K562 (cell line): ENCODE measurements at regions not wholly inside any gene's neighbourhood (a gene's known extent, or its start where the extent isn't known, plus 50 kb on each side); places are given as distances from the start of the nearest gene placed in this dataset.

Experiments
- ATAC-seq: fragments of 200-7000 bp; cut with Tn5 transposase; 3 replicates; pipeline ENCODE4 v1.9.1; 2020; ENCODE audit warnings: moderate library complexity
- BruUV-seq: library from RNA; stranded (reverse); fragments of 400-500 nt; replicated peaks from 2 replicates; lab custom pipeline; 2021; lab: Mats Ljungman, UMichigan
- CTCF ChIA-PET: fragments of 300-600 bp; formaldehyde crosslinking; extraction: SDS; loops from one replicate; lab custom pipeline; 2021; ENCODE audit warnings: low intra/inter-chr PET ratio; lab: Yijun Ruan, JAX
- POLR2A ChIA-PET: fragments of 300-600, 350-650 bp; sonication (Branson Sonifier 250); formaldehyde crosslinking; extraction: SDS; loops from one replicate; lab custom pipeline; 2021; ENCODE audit warnings: antibody characterized with exemption, inconsistent platforms; lab: Yijun Ruan, JAX
- DNase-seq, 4 experiments: peaks; one replicate each; pipeline versions ENCODE4 v3.0.0 to v3.0.0-alpha.2; 2011 to 2018; ENCODE audit warnings: low spot score in 3 of 4, mixed read lengths in 3 of 4; ENCODE audit errors: extremely low read depth in 1 of 4
- FAIRE-seq: peaks from 2 replicates; lab custom pipeline; 2011; peaks lifted over from hg19 to GRCh38; lab: Jason Lieb, UNC
- H2AFZ ChIP-seq: 2 replicates; pipeline ENCODE4 v1.6.0; 2011; ENCODE audit warnings: low read depth, low read length, control low read depth, inconsistent platforms
- H3K27ac ChIP-seq: fragments of 200-600 bp; 3 replicates; pipeline ENCODE4 v1.8.0; 2011; ENCODE audit warnings: low read depth, mild to moderate bottlenecking, control low read depth, inconsistent platforms, low read length, moderate library complexity, mixed read lengths; ENCODE audit errors: extremely low read depth
- H3K27me3 ChIP-seq, 2 experiments: fragments of 300-600 bp in 1 of 2; 2 replicates in 1 of 2; 3 replicates in 1 of 2; pipeline versions ENCODE4 v1.6.0 to v1.8.0; 2011; ENCODE audit warnings: inconsistent platforms in 2 of 2, low read length in 2 of 2, mild to moderate bottlenecking in 1 of 2, mixed read lengths in 1 of 2, moderate library complexity in 1 of 2; ENCODE audit not compliant: control insufficient read depth in 2 of 2, insufficient read depth in 2 of 2
- H3K36me3 ChIP-seq: fragments of 300-600 bp; 3 replicates; pipeline ENCODE4 v1.8.0; 2011; ENCODE audit warnings: mild to moderate bottlenecking, low read length, inconsistent platforms; ENCODE audit not compliant: control insufficient read depth, insufficient read depth
- H3K4me1 ChIP-seq, 2 experiments: fragments of 200-600 bp in 1 of 2; replicated peaks in 1 of 2; 2 replicates in 1 of 2; 3 replicates in 1 of 2; pipeline versions ENCODE4 v1.5.1 to v1.8.0; 2011; ENCODE audit warnings: inconsistent platforms in 2 of 2, low read length in 2 of 2, mild to moderate bottlenecking in 1 of 2, mixed read lengths in 1 of 2, moderate library complexity in 1 of 2; ENCODE audit not compliant: control insufficient read depth in 2 of 2, insufficient read depth in 2 of 2
- H3K4me2 ChIP-seq: 2 replicates; pipeline ENCODE4 v1.6.1; 2011; ENCODE audit warnings: low read length, control low read depth, inconsistent platforms, mixed read lengths; ENCODE audit not compliant: insufficient read depth
- H3K4me3 ChIP-seq: fragments of 200-600 bp; sonication (generic), shearing (Covaris generic); 2 replicates; pipeline ENCODE4 v1.5.1; 2016; ENCODE audit warnings: control low read depth, inconsistent platforms
- H3K79me2 ChIP-seq: fragments of 200-600 bp; 3 replicates; pipeline ENCODE4 v1.8.0; 2011; ENCODE audit warnings: low read length, inconsistent platforms; ENCODE audit not compliant: control insufficient read depth, insufficient read depth
- H3K9ac ChIP-seq, 2 experiments: 2 replicates each; pipeline versions ENCODE4 v1.6.0 to v1.6.1; 2011; ENCODE audit warnings: low read depth in 2 of 2, low read length in 2 of 2, control low read depth in 1 of 2, inconsistent platforms in 1 of 2, mild to moderate bottlenecking in 1 of 2, mixed read lengths in 1 of 2; ENCODE audit not compliant: insufficient read depth in 1 of 2
- H3K9me1 ChIP-seq: one replicate; pipeline ENCODE4 v1.6.0; 2011; ENCODE audit warnings: inconsistent platforms, mild to moderate bottlenecking, low read length, moderate library complexity; ENCODE audit not compliant: control insufficient read depth, insufficient read depth
- H3K9me3 ChIP-seq: replicated peaks from 2 replicates; pipeline ENCODE4 v1.5.1; 2011; ENCODE audit warnings: low read depth, low read length, inconsistent platforms; ENCODE audit not compliant: control insufficient read depth, insufficient read depth
- H4K20me1 ChIP-seq: replicated peaks from 2 replicates; pipeline ENCODE4 v1.6.1; 2011; ENCODE audit warnings: low read length, inconsistent platforms, mixed read lengths; ENCODE audit not compliant: control insufficient read depth, insufficient read depth
- CBX3 ChIP-seq, 2 experiments: IDR thresholded peaks; 1 replicate in 1 of 2; 2 replicates in 1 of 2; pipeline ENCODE4 v1.6.1; 2012; ENCODE audit warnings: inconsistent platforms in 2 of 2, low read length in 2 of 2, borderline replicate concordance in 1 of 2, control low read depth in 1 of 2
- ETS2 ChIP-seq: IDR thresholded peaks from 2 replicates; pipeline ENCODE4 v1.6.1; 2016; ENCODE audit warnings: borderline replicate concordance, missing genetic modification characterization, mild to moderate bottlenecking, moderate library complexity, missing compliant biosample characterization; ENCODE audit not compliant: poor library complexity, severe bottlenecking
- HOXB6 ChIP-seq: fragments of 250-450 bp; sonication (Bioruptor Pico); IDR thresholded peaks from 2 replicates; pipeline ENCODE4 v1.5.1; 2022; ENCODE audit warnings: mild to moderate bottlenecking, borderline replicate concordance
- NFE2L1 ChIP-seq: fragments of 450-650 bp; IDR thresholded peaks from 2 replicates; pipeline ENCODE4 v1.6.1; 2016; ENCODE audit warnings: missing genetic modification characterization, low read depth, mild to moderate bottlenecking, missing compliant biosample characterization, moderate library complexity, borderline replicate concordance
- NFYB ChIP-seq: IDR thresholded peaks from 2 replicates; pipeline ENCODE4 v1.6.1; 2011; ENCODE audit warnings: mild to moderate bottlenecking, moderate library complexity; ENCODE audit not compliant: insufficient read length; ENCODE audit errors: extremely low read depth
- NR1H2 ChIP-seq: sonication (generic); formaldehyde crosslinking; IDR thresholded peaks from 2 replicates; pipeline ENCODE4 v1.4.0; 2020; ENCODE audit warnings: mild to moderate bottlenecking, missing genetic modification reagents
- PURB ChIP-seq: sonication (generic); formaldehyde crosslinking; IDR thresholded peaks from 2 replicates; pipeline ENCODE4 v1.9.0; 2021; ENCODE audit warnings: low read depth, mild to moderate bottlenecking, missing genetic modification reagents
- RBM25 ChIP-seq: fragments of 200-400 bp; formaldehyde crosslinking; IDR thresholded peaks from 2 replicates; pipeline ENCODE4 v1.6.1; 2018; ENCODE audit warnings: low read length, low read depth, moderate library complexity; ENCODE audit not compliant: severe bottlenecking
- SIN3B ChIP-seq: fragments of 450-650 bp; IDR thresholded peaks from 2 replicates; pipeline ENCODE4 v1.6.1; 2017; ENCODE audit warnings: low read depth, mild to moderate bottlenecking, moderate library complexity
- TCF7L2 ChIP-seq: fragments of 150-350 bp; IDR thresholded peaks from 2 replicates; pipeline ENCODE4 v1.6.1; 2016; ENCODE audit warnings: low read depth, mild to moderate bottlenecking, low read length, moderate library complexity
- WGBS: fragments of 100-300 bp; shearing (Covaris generic); methylation state at CpG from one replicate; pipeline ENCODE4 v1.1.6; 2016; ENCODE audit warnings: low coverage, mixed read lengths; ENCODE audit not compliant: insufficient coverage; ENCODE audit errors: missing lambda C conversion rate; 5-methylcytosine and 5-hydroxymethylcytosine counted together
- in situ Hi-C: fragments of 300-500 bp; cut with MboI; formaldehyde crosslinking; loops from 4 replicates; pipeline ENCODE4 v1.15.0; 2018; ENCODE audit warnings: inconsistent platforms, mixed read lengths
- intact Hi-C: fragments of 100-400 bp; cut with micrococcal nuclease; formaldehyde crosslinking; loops from 2 replicates; pipeline ENCODE4 v1.14.2; 2022
- TF ChIP-seq, protein P1 (sequence below): fragments of 250-450 bp; sonication (Bioruptor Pico); IDR thresholded peaks from 2 replicates; pipeline ENCODE4 v1.5.1; 2021; ENCODE audit warnings: mild to moderate bottlenecking
- TF ChIP-seq, protein P2 (sequence below): fragments of 450-650 bp; IDR thresholded peaks from 2 replicates; pipeline ENCODE4 v1.6.1; 2017; ENCODE audit warnings: antibody characterized with exemption
- TF ChIP-seq, protein P3 (sequence below): fragments of 250-450 bp; sonication (Bioruptor Pico); IDR thresholded peaks from 2 replicates; pipeline ENCODE4 v1.8.0; 2021; ENCODE audit warnings: moderate library complexity, mild to moderate bottlenecking, inconsistent platforms

DNA sequence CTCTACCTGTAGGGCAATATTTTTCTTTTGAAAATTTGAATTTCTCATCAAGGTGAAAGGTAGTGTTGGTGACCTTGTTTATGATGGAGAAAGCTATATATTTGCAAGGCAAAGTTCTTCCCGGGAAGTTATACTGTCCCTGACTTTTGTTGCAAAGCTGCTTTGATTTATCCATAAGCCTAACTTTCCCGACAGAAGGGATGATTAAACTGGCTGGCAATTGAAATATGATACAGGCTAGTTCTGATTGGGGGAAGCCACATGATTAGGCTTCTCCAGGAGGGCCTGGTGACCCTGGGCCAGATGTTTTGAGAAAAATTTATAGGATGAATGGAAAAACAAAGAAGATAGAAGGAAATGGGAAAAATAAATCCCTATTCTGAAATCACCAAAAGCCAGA, 215.5 kb downstream of the ACTR3B start:
- no peaks in the 10 kb centered on the region for H3K79me2 ChIP-seq
- H4K20me1 ChIP-seq: no peaks in the 10 kb centered on the region
- BruUV-seq: no TSS peak
- POLR2A ChIA-PET: no interaction called here
- no peak for FAIRE-seq
- H3K9me3 ChIP-seq: no peaks in the 10 kb centered on the region
- TF ChIP-seq, protein P1, sequence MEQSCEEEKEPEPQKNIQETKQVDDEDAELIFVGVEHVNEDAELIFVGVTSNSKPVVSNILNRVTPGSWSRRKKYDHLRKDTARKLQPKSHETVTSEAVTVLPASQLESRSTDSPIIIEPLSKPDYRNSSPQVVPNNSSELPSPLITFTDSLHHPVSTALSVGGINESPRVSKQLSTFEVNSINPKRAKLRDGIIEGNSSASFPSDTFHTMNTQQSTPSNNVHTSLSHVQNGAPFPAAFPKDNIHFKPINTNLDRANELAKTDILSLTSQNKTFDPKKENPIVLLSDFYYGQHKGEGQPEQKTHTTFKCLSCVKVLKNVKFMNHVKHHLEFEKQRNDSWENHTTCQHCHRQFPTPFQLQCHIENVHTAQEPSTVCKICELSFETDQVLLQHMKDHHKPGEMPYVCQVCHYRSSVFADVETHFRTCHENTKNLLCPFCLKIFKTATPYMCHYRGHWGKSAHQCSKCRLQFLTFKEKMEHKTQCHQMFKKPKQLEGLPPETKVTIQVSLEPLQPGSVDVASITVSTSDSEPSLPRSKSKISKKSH (CRISPR knock-in tag): no peak
- no peak for TF ChIP-seq HOXB6 (CRISPR knock-in tag)
- no peak for TF ChIP-seq NR1H2 (CRISPR knock-in tag)
- TF ChIP-seq SIN3B: no peak
- TF ChIP-seq RBM25: no peak
- TF ChIP-seq NFE2L1 (tag): no peak
- no peak for TF ChIP-seq ETS2
- TF ChIP-seq, protein P2, sequence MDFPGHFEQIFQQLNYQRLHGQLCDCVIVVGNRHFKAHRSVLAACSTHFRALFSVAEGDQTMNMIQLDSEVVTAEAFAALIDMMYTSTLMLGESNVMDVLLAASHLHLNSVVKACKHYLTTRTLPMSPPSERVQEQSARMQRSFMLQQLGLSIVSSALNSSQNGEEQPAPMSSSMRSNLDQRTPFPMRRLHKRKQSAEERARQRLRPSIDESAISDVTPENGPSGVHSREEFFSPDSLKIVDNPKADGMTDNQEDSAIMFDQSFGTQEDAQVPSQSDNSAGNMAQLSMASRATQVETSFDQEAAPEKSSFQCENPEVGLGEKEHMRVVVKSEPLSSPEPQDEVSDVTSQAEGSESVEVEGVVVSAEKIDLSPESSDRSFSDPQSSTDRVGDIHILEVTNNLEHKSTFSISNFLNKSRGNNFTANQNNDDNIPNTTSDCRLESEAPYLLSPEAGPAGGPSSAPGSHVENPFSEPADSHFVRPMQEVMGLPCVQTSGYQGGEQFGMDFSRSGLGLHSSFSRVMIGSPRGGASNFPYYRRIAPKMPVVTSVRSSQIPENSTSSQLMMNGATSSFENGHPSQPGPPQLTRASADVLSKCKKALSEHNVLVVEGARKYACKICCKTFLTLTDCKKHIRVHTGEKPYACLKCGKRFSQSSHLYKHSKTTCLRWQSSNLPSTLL: no peak
- TF ChIP-seq PURB: no peak
- TF ChIP-seq CBX3 (IDR thresholded peaks at IDR 0.05; ENCODE audit: borderline replicate concordance in 1 of 2, low read length in 2 of 2): no peak
- TF ChIP-seq, protein P3, sequence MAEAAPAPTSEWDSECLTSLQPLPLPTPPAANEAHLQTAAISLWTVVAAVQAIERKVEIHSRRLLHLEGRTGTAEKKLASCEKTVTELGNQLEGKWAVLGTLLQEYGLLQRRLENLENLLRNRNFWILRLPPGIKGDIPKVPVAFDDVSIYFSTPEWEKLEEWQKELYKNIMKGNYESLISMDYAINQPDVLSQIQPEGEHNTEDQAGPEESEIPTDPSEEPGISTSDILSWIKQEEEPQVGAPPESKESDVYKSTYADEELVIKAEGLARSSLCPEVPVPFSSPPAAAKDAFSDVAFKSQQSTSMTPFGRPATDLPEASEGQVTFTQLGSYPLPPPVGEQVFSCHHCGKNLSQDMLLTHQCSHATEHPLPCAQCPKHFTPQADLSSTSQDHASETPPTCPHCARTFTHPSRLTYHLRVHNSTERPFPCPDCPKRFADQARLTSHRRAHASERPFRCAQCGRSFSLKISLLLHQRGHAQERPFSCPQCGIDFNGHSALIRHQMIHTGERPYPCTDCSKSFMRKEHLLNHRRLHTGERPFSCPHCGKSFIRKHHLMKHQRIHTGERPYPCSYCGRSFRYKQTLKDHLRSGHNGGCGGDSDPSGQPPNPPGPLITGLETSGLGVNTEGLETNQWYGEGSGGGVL (CRISPR knock-in tag): no peak
- TF ChIP-seq NFYB: no peak
- TF ChIP-seq TCF7L2: no peak
- H3K4me3 ChIP-seq: no peak overlapping the region
- intact Hi-C loops: no loop called here
- 0 out of 5 replicates have a peak, but pooled peaks cover 0 to 4% of the 10 kb centered on the region in 2 experiments for H3K27me3 ChIP-seq
- DNase-seq: no peak
- WGBS: 2% methylated on average over 2 of the region's 2 CpGs
- no peaks in the 10 kb centered on the region for H3K4me1 ChIP-seq
- H3K9me1 ChIP-seq: no peaks in the 10 kb centered on the region
- H3K27ac ChIP-seq: no peak overlapping the region
- in situ Hi-C loops: no loop called here
- no peaks in the 10 kb centered on the region for H3K36me3 ChIP-seq
- no peak for ATAC-seq
- H2AFZ ChIP-seq: no peak overlapping the region
- H3K4me2 ChIP-seq: no peak overlapping the region
- H3K9ac ChIP-seq: no peak overlapping the region
- CTCF ChIA-PET: no interaction called here
